Stomach (tissue), 4 donors: ENCODE measurements at regions not wholly inside any gene's neighbourhood (a gene's known extent, or its start where the extent isn't known, plus 50 kb on each side); places are given as distances from the start of the nearest gene placed in this dataset.

Experiments
- CTCF ChIP-seq, 7 experiments: fragments of 450-650 bp in 4 of 7; fragments of 200-600 bp in 3 of 7; sonication (generic) in 3 of 7; IDR thresholded peaks; one replicate each; pipeline ENCODE4 v1.5.1; 2016 to 2019; ENCODE audit warnings: antibody characterized with exemption in 7 of 7, control low read depth in 2 of 7, mild to moderate bottlenecking in 1 of 7
- EP300 ChIP-seq: sonication (generic); formaldehyde crosslinking; IDR thresholded peaks from one replicate; pipeline ENCODE4 v1.6.1; 2017; ENCODE audit warnings: antibody characterized with exemption
- POLR2A ChIP-seq, 4 donors: fragments of 450-650 bp; IDR thresholded peaks; one replicate each; pipeline ENCODE4 v1.6.1; 2016; ENCODE audit warnings: antibody characterized with exemption in 4 of 4, control low read depth in 2 of 4, mild to moderate bottlenecking in 1 of 4, moderate library complexity in 1 of 4

DNA sequence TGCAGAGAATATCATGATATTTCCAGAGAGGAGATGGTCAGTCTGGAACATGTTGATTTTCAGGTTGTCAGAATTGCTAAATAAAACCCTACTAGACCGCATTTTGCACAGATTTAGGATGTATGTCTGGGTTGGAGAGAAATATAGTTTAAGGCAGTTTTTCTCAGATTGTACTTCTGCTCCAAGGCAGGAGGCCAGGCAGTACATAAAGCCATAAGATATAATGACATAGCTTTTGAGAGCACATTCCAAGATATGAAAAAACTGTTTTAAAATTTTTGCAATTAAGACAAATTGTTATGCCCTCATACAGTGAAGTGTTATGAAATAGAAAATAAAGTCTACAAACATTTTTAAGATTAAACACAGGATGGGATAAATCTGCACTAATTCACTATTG is 301.8 kb upstream of the CBLB start:
- TF ChIP-seq EP300 = no peak
- TF ChIP-seq CTCF (IDR thresholded peaks at IDR 0.05) = no peak
- no peak for TF ChIP-seq POLR2A (IDR thresholded peaks at IDR 0.05)
